B cell (primary cell): ENCODE measurements at regions not wholly inside any gene's neighbourhood (a gene's known extent, or its start where the extent isn't known, plus 50 kb on each side); places are given as distances from the start of the nearest gene placed in this dataset.

Experiments used
- ATAC-seq: fragments of 200-7000 bp; cut with Tn5 transposase; one replicate; pipeline ENCODE4 v1.10.0; 2021; ENCODE audit warnings: low read depth, mild to moderate bottlenecking, moderate number of reproducible peaks, moderate library complexity
- CTCF ChIA-PET: fragments of 350-600 bp; sonication (Branson Sonifier 250); formaldehyde crosslinking; loops from one replicate; lab custom pipeline; 2021; ENCODE audit warnings: antibody characterized with exemption, inconsistent platforms; lab: Charles Lee
- POLR2A ChIA-PET: fragments of 350-600 bp; sonication (Branson Sonifier 250); formaldehyde crosslinking; loops from one replicate; lab custom pipeline; 2021; ENCODE audit warnings: antibody characterized with exemption; lab: Charles Lee
- DNase-seq: peaks from one replicate; pipeline ENCODE4 v3.0.0; 2013
- H2AFZ ChIP-seq: 2 replicates; pipeline ENCODE4 v1.6.1; 2012; ENCODE audit warnings: mild to moderate bottlenecking, low read depth, low read length; ENCODE audit not compliant: insufficient read depth, poor library complexity, severe bottlenecking
- H3K27ac ChIP-seq, 2 donors: 1 replicate in 1 of 2; 2 replicates in 1 of 2; pipeline ENCODE4 v1.5.1; 2012 to 2013; ENCODE audit warnings: low read length in 2 of 2, mild to moderate bottlenecking in 2 of 2, moderate library complexity in 1 of 2
- H3K27me3 ChIP-seq, 4 experiments: fragments of 200-600 bp in 1 of 4; sonication (generic) in 1 of 4; replicated peaks in 1 of 4; 1 replicate in 2 of 4; 2 replicates in 2 of 4; pipeline versions ENCODE4 v1.6.1 to v1.7.0; 2013 to 2016; ENCODE audit warnings: low read length in 3 of 4, mild to moderate bottlenecking in 2 of 4, mixed read lengths in 1 of 4, moderate library complexity in 1 of 4; ENCODE audit not compliant: insufficient read depth in 4 of 4, control insufficient read depth in 3 of 4; ENCODE audit errors: control extremely low read depth in 1 of 4
- H3K36me3 ChIP-seq, 2 experiments: replicated peaks in 1 of 2; 1 replicate in 1 of 2; 2 replicates in 1 of 2; pipeline versions ENCODE4 v1.6.1 to v1.7.1; 2013; ENCODE audit warnings: low read length in 1 of 2; ENCODE audit not compliant: insufficient read depth in 2 of 2, control insufficient read depth in 1 of 2; ENCODE audit errors: control extremely low read depth in 1 of 2, extremely low read depth in 1 of 2
- H3K4me1 ChIP-seq, 2 donors: fragments of 200-600 bp in 1 of 2; sonication (generic) in 1 of 2; 1 replicate in 1 of 2; 2 replicates in 1 of 2; pipeline versions ENCODE4 v1.5.1 to v1.6.1; 2013 to 2017; ENCODE audit warnings: low read length in 2 of 2; ENCODE audit not compliant: control insufficient read depth in 2 of 2, insufficient read depth in 2 of 2
- H3K4me2 ChIP-seq: replicated peaks from 2 replicates; pipeline ENCODE3; 2012; ENCODE audit warnings: mild to moderate bottlenecking, low read depth, low read length; ENCODE audit not compliant: poor library complexity, severe bottlenecking
- H3K4me3 ChIP-seq, 5 experiments: fragments of 200-600 bp in 1 of 5; sonication (generic) in 1 of 5; 1 replicate in 3 of 5; 2 replicates in 2 of 5; pipeline versions ENCODE4 v1.5.1 to v1.7.0; 2011 to 2016; ENCODE audit warnings: low read length in 4 of 5, mild to moderate bottlenecking in 4 of 5, low read depth in 2 of 5, control low read depth in 1 of 5, moderate library complexity in 1 of 5; ENCODE audit not compliant: insufficient read depth in 1 of 5; ENCODE audit errors: control extremely low read depth in 1 of 5, extremely low read depth in 1 of 5
- H3K79me2 ChIP-seq: fragments of 200-600 bp; sonication (generic); one replicate; pipeline ENCODE4 v1.6.0; 2016; ENCODE audit warnings: low read length; ENCODE audit not compliant: control insufficient read depth, insufficient read depth
- H3K9ac ChIP-seq: fragments of 200-600 bp; sonication (generic); 2 replicates; pipeline ENCODE4 v1.6.1; 2017; ENCODE audit warnings: mild to moderate bottlenecking, low read length, moderate library complexity
- H3K9me3 ChIP-seq, 3 donors: one replicate each; pipeline versions ENCODE4 v1.6.1 to v1.7.1; 2013; ENCODE audit warnings: low read length in 2 of 3; ENCODE audit not compliant: control insufficient read depth in 2 of 3, insufficient read depth in 1 of 3; ENCODE audit errors: control extremely low read depth in 1 of 3
- H4K20me1 ChIP-seq: 2 replicates; pipeline ENCODE4 v1.6.0; 2012; ENCODE audit warnings: mild to moderate bottlenecking, low read length; ENCODE audit not compliant: insufficient read depth, control insufficient read depth, poor library complexity, severe bottlenecking
- H3K27ac Mint-ChIP-seq: one replicate; pipeline ENCODE4 v1.8.0; 2021; ENCODE audit warnings: mixed read lengths
- H3K27me3 Mint-ChIP-seq: one replicate; pipeline ENCODE4 v1.8.0; 2021; ENCODE audit warnings: mixed read lengths
- H3K4me1 Mint-ChIP-seq: one replicate; pipeline ENCODE4 v1.8.0; 2021; ENCODE audit warnings: mixed read lengths
- H3K4me3 Mint-ChIP-seq: one replicate; pipeline ENCODE4 v1.8.0; 2021; ENCODE audit warnings: mixed read lengths
- H3K9me3 Mint-ChIP-seq: one replicate; pipeline ENCODE4 v1.8.0; 2022; ENCODE audit warnings: mixed read lengths; ENCODE audit not compliant: insufficient read depth
- EZH2 ChIP-seq: IDR thresholded peaks from 2 replicates; pipeline ENCODE4 v1.6.1; 2012; ENCODE audit warnings: borderline replicate concordance, low read depth, mild to moderate bottlenecking, moderate library complexity, low read length; ENCODE audit not compliant: insufficient read depth, poor library complexity, severe bottlenecking
- WGBS: methylation state at CpG from one replicate; pipeline ENCODE4 v1.1.5; 2013; ENCODE audit warnings: missing lambda C conversion rate; ENCODE audit not compliant: insufficient coverage; 5-methylcytosine and 5-hydroxymethylcytosine counted together
- intact Hi-C: fragments of 100-400 bp; cut with micrococcal nuclease; formaldehyde crosslinking; loops from one replicate; pipeline ENCODE4 v1.10.0; 2022
- TF ChIP-seq, protein P1 (sequence below): fragments of 200-600 bp; IDR thresholded peaks from one replicate; pipeline ENCODE4 v1.8.0; 2022; ENCODE audit warnings: antibody characterized with exemption, mild to moderate bottlenecking

GRCh38 chr6:120853489-120853888 lies 480.8 kb downstream of the TBC1D32 start:
- ATAC-seq = no peak
- Histone ChIP-seq H3K27me3 (no peaks in the 10 kb centered on the region), H3K4me1 (no peaks in the 10 kb centered on the region), H3K27ac (no peak overlapping the region), H3K79me2 (no peaks in the 10 kb centered on the region), H3K9me3 (peaks cover 0 to 8% (median 0%) of the 10 kb centered on the region in 3 donors), H3K4me2 (no peak overlapping the region), H4K20me1 (no peaks in the 10 kb centered on the region), H3K9ac (no peak overlapping the region), H2AFZ (no peak overlapping the region), H3K36me3 (no peaks in the 10 kb centered on the region), H3K4me3 (no peak overlapping the region)
- WGBS = 100% methylated on average over 1 of the region's 2 CpGs
- Mint-ChIP-seq H3K4me1 (no peaks in the 10 kb centered on the region), H3K4me3 (no peak overlapping the region), H3K9me3 (no peaks in the 10 kb centered on the region), H3K27ac (no peak overlapping the region), H3K27me3 (no peaks in the 10 kb centered on the region)
- TF ChIP-seq, protein P1, sequence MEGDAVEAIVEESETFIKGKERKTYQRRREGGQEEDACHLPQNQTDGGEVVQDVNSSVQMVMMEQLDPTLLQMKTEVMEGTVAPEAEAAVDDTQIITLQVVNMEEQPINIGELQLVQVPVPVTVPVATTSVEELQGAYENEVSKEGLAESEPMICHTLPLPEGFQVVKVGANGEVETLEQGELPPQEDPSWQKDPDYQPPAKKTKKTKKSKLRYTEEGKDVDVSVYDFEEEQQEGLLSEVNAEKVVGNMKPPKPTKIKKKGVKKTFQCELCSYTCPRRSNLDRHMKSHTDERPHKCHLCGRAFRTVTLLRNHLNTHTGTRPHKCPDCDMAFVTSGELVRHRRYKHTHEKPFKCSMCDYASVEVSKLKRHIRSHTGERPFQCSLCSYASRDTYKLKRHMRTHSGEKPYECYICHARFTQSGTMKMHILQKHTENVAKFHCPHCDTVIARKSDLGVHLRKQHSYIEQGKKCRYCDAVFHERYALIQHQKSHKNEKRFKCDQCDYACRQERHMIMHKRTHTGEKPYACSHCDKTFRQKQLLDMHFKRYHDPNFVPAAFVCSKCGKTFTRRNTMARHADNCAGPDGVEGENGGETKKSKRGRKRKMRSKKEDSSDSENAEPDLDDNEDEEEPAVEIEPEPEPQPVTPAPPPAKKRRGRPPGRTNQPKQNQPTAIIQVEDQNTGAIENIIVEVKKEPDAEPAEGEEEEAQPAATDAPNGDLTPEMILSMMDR = no peak
- no peak for TF ChIP-seq EZH2
- ChIA-PET POLR2A (no interaction called here), CTCF (no interaction called here)
- no peak for DNase-seq
- intact Hi-C loops = no loop called here

GRCh38 chr6:120852293-120852849 lies 481.9 kb downstream of the TBC1D32 start:
- no peaks in the 10 kb centered on the region for H3K9me3 Mint-ChIP-seq

More at GRCh38 chr6:120852293-120852849, 481.9 kb downstream of the TBC1D32 start:
- Histone ChIP-seq H3K79me2 (no peaks in the 10 kb centered on the region), H3K27ac (no peak overlapping the region), H3K4me2 (no peak overlapping the region), H3K9ac (no peak overlapping the region), H3K4me1 (no peaks in the 10 kb centered on the region), H3K27me3 (no peaks in the 10 kb centered on the region), H4K20me1 (no peaks in the 10 kb centered on the region), H3K9me3 (peaks cover 0 to 6% (median 0%) of the 10 kb centered on the region in 3 donors), H2AFZ (no peak overlapping the region), H3K4me3 (no peak overlapping the region), H3K36me3 (no peaks in the 10 kb centered on the region)
- DNase-seq = no peak
- CTCF ChIA-PET = no interaction called here
- no peak overlapping the region for H3K4me3 Mint-ChIP-seq
- no peaks in the 10 kb centered on the region for H3K4me1 Mint-ChIP-seq
- POLR2A ChIA-PET = no interaction called here
- H3K27ac Mint-ChIP-seq = no peak overlapping the region
- WGBS = 83% methylated on average over 1 of the region's 1 CpG
- TF ChIP-seq, protein P1 = no peak
- no peak for TF ChIP-seq EZH2
- no peak for ATAC-seq
- H3K27me3 Mint-ChIP-seq = no peaks in the 10 kb centered on the region
- intact Hi-C loops = no loop called here
